H9 (cell line): ENCODE measurements at regions not wholly inside any gene's neighbourhood (a gene's known extent, or its start where the extent isn't known, plus 50 kb on each side); places are given as distances from the start of the nearest gene placed in this dataset.

Experiments used
- DNase-seq: peaks from one replicate; pipeline ENCODE4 v3.0.0-alpha.2; 2017
- H2AFZ ChIP-seq: one replicate; pipeline ENCODE4 v1.6.1; 2013; ENCODE audit warnings: mild to moderate bottlenecking, low read length, control low read depth, moderate library complexity
- H2AK5ac ChIP-seq: 2 replicates; pipeline ENCODE4 v1.6.1; 2013; ENCODE audit warnings: low read length, control low read depth, mixed read lengths; ENCODE audit not compliant: insufficient read length
- H2BK120ac ChIP-seq: one replicate; pipeline ENCODE4 v1.6.1; 2013; ENCODE audit warnings: low read depth, mild to moderate bottlenecking, low read length, control low read depth, inconsistent platforms; ENCODE audit not compliant: poor library complexity, severe bottlenecking
- H2BK12ac ChIP-seq: 2 replicates; pipeline ENCODE4 v1.6.1; 2013; ENCODE audit warnings: low read length, control low read depth, mixed read lengths, low read depth; ENCODE audit not compliant: insufficient read length
- H2BK15ac ChIP-seq: 2 replicates; pipeline ENCODE4 v1.6.1; 2013; ENCODE audit warnings: low read depth, low read length, control low read depth
- H2BK20ac ChIP-seq: one replicate; pipeline ENCODE4 v1.6.1; 2013; ENCODE audit warnings: low read depth, mild to moderate bottlenecking, low read length, control low read depth, inconsistent platforms; ENCODE audit not compliant: poor library complexity, severe bottlenecking
- H2BK5ac ChIP-seq: 2 replicates; pipeline ENCODE4 v1.6.1; 2013; ENCODE audit warnings: low read length, control low read depth, mixed read lengths; ENCODE audit not compliant: insufficient read length
- H3K14ac ChIP-seq: 2 replicates; pipeline ENCODE4 v1.6.1; 2013; ENCODE audit warnings: low read length, control low read depth; ENCODE audit not compliant: insufficient read depth
- H3K18ac ChIP-seq: 2 replicates; pipeline ENCODE4 v1.6.1; 2013; ENCODE audit warnings: low read depth, mild to moderate bottlenecking, mixed read lengths, low read length, control low read depth; ENCODE audit not compliant: insufficient read length
- H3K23ac ChIP-seq: 2 replicates; pipeline ENCODE4 v1.6.1; 2013; ENCODE audit warnings: low read length, control low read depth, mixed read lengths, low read depth; ENCODE audit not compliant: insufficient read length
- H3K23me2 ChIP-seq: 2 replicates; pipeline ENCODE4 v1.6.1; 2013; ENCODE audit warnings: low read depth, mild to moderate bottlenecking, mixed read lengths, low read length, control low read depth; ENCODE audit not compliant: insufficient read length, poor library complexity, severe bottlenecking
- H3K27ac ChIP-seq: 2 replicates; pipeline ENCODE4 v1.5.1; 2013; ENCODE audit warnings: low read length, control low read depth, mixed read lengths, low read depth; ENCODE audit not compliant: insufficient read length
- H3K27me3 ChIP-seq: 2 replicates; pipeline ENCODE4 v1.6.1; 2013; ENCODE audit warnings: low read length, control low read depth, inconsistent platforms; ENCODE audit not compliant: insufficient read depth
- H3K4ac ChIP-seq: 2 replicates; pipeline ENCODE4 v1.6.1; 2013; ENCODE audit warnings: low read depth, mild to moderate bottlenecking, control low read depth, inconsistent platforms, low read length, moderate library complexity
- H3K4me1 ChIP-seq: 2 replicates; pipeline ENCODE4 v1.6.1; 2013; ENCODE audit warnings: low read length, control low read depth, inconsistent platforms; ENCODE audit not compliant: insufficient read depth
- H3K4me2 ChIP-seq: 2 replicates; pipeline ENCODE4 v1.6.1; 2013; ENCODE audit warnings: low read length, control low read depth, mixed read lengths; ENCODE audit not compliant: insufficient read length, insufficient read depth
- H3K56ac ChIP-seq: 2 replicates; pipeline ENCODE4 v1.6.1; 2013; ENCODE audit warnings: low read depth, mild to moderate bottlenecking, mixed read lengths, low read length, control low read depth; ENCODE audit not compliant: insufficient read length
- H3K79me1 ChIP-seq: 2 replicates; pipeline ENCODE4 v1.6.1; 2013; ENCODE audit warnings: low read depth, mild to moderate bottlenecking, moderate library complexity, low read length, control low read depth, inconsistent platforms; ENCODE audit not compliant: insufficient read depth, poor library complexity, severe bottlenecking
- H3K79me2 ChIP-seq: 2 replicates; pipeline ENCODE4 v1.6.1; 2013; ENCODE audit warnings: low read length, control low read depth, inconsistent platforms; ENCODE audit not compliant: insufficient read depth
- H3K9ac ChIP-seq: 2 replicates; pipeline ENCODE4 v1.6.1; 2013; ENCODE audit warnings: low read length, control low read depth, mixed read lengths; ENCODE audit not compliant: insufficient read length; ENCODE audit errors: extremely low read depth
- H3K9me3 ChIP-seq: one replicate; pipeline ENCODE4 v1.6.1; 2013; ENCODE audit warnings: low read depth, low read length, inconsistent platforms; ENCODE audit not compliant: control insufficient read depth
- H3T11ph ChIP-seq: one replicate; pipeline ENCODE4 v1.6.1; 2013; ENCODE audit warnings: mild to moderate bottlenecking, low read length, control low read depth, inconsistent platforms
- H4K20me1 ChIP-seq: one replicate; pipeline ENCODE4 v1.6.1; 2013; ENCODE audit not compliant: control insufficient read depth, insufficient read length, insufficient read depth
- H4K5ac ChIP-seq: 2 replicates; pipeline ENCODE4 v1.6.1; 2013; ENCODE audit warnings: low read depth, mild to moderate bottlenecking, mixed read lengths, low read length, control low read depth; ENCODE audit not compliant: insufficient read length
- H4K8ac ChIP-seq: replicated peaks from 2 replicates; pipeline ENCODE4 v1.6.1; 2013; ENCODE audit warnings: low read length, control low read depth, mixed read lengths, low read depth; ENCODE audit not compliant: insufficient read length
- H4K91ac ChIP-seq: 2 replicates; pipeline ENCODE4 v1.6.1; 2013; ENCODE audit warnings: low read depth, mild to moderate bottlenecking, moderate library complexity, mixed read lengths, low read length, control low read depth; ENCODE audit not compliant: insufficient read length
- H3K27ac Mint-ChIP-seq, 3 experiments: 2 replicates in 2 of 3; 3 replicates in 1 of 3; pipeline ENCODE4 v1.8.0; 2020 to 2021; ENCODE audit warnings: mixed read lengths in 3 of 3, mild to moderate bottlenecking in 1 of 3, moderate library complexity in 1 of 3
- H3K27me3 Mint-ChIP-seq: 2 replicates; pipeline ENCODE4 v1.8.0; 2021; ENCODE audit warnings: low read depth, mild to moderate bottlenecking, moderate library complexity, mixed read lengths
- H3K36me3 Mint-ChIP-seq, 3 experiments: 2 replicates in 2 of 3; 3 replicates in 1 of 3; pipeline ENCODE4 v1.8.0; 2020 to 2021; ENCODE audit warnings: low read depth in 3 of 3, mixed read lengths in 3 of 3; ENCODE audit not compliant: insufficient read depth in 1 of 3
- H3K4me1 Mint-ChIP-seq, 2 experiments: 2 replicates each; pipeline ENCODE4 v1.8.0; 2020; ENCODE audit warnings: mixed read lengths in 2 of 2
- H3K4me3 Mint-ChIP-seq, 2 experiments: 2 replicates in 1 of 2; 3 replicates in 1 of 2; pipeline ENCODE4 v1.8.0; 2020 to 2021; ENCODE audit warnings: mild to moderate bottlenecking in 2 of 2, mixed read lengths in 2 of 2, moderate library complexity in 1 of 2
- H3K9me3 Mint-ChIP-seq, 2 experiments: 2 replicates in 1 of 2; 3 replicates in 1 of 2; pipeline ENCODE4 v1.8.0; 2020; ENCODE audit warnings: mild to moderate bottlenecking in 2 of 2, mixed read lengths in 2 of 2, moderate library complexity in 1 of 2
- CTCF ChIP-seq: fragments of 200-600 bp; sonication (generic); conservative IDR thresholded peaks from 3 replicates; pipeline ENCODE4 v1.8.0; 2021; ENCODE audit warnings: antibody characterized with exemption, mild to moderate bottlenecking
- WGBS: extraction: QIAGEN DNeasy Blood & Tissue Kit; methylation state at CpG from one replicate; pipeline ENCODE4 v1.1.7; 2013; ENCODE audit warnings: missing lambda C conversion rate, low lambda C conversion rate, mixed read lengths; ENCODE audit not compliant: insufficient read length; ENCODE audit errors: extremely low coverage; 5-methylcytosine and 5-hydroxymethylcytosine counted together

- Histone ChIP-seq H4K8ac (no peak overlapping the region), H3K56ac (no peak overlapping the region), H4K20me1 (no peaks in the 10 kb centered on the region), H3K4ac (no peak overlapping the region), H3K79me1 (no peaks in the 10 kb centered on the region), H2BK5ac (no peak overlapping the region), H2AFZ (no peak overlapping the region), H2BK20ac (no peak overlapping the region), H3K4me2 (no peak overlapping the region), H2BK12ac (no peak overlapping the region), H3K27ac (no peak overlapping the region), H3K18ac (no peak overlapping the region), H4K91ac (no peak overlapping the region), H3K79me2 (no peaks in the 10 kb centered on the region), H2BK15ac (no peak overlapping the region), H3T11ph (no peak overlapping the region), H3K9me3 (no peaks in the 10 kb centered on the region), H3K23ac (no peak overlapping the region), H2BK120ac (no peak overlapping the region), H3K23me2 (no peaks in the 10 kb centered on the region), H3K14ac (no peak overlapping the region), H3K27me3 (no peaks in the 10 kb centered on the region), H4K5ac (no peak overlapping the region), H2AK5ac (no peak overlapping the region), H3K4me1 (no peaks in the 10 kb centered on the region), H3K9ac (no peak overlapping the region)
- peaks cover 2 to 16% of the 10 kb centered on the region in 2 experiments for H3K4me1 Mint-ChIP-seq
- no peak for TF ChIP-seq CTCF
- no CpG with 5 or more reads among the region's 8 CpGs for WGBS
- no peaks in the 10 kb centered on the region for H3K36me3 Mint-ChIP-seq
- H3K27ac Mint-ChIP-seq: no peak overlapping the region
- no peak overlapping the region for H3K4me3 Mint-ChIP-seq
- peaks cover 3% of the 10 kb centered on the region for H3K27me3 Mint-ChIP-seq
- H3K9me3 Mint-ChIP-seq: no peaks in the 10 kb centered on the region
- no peak for DNase-seq
Observed at GRCh38 chr15:77688266-77688665, 55.6 kb upstream of the LINGO1 start.
